ENCODE measurements at regions not wholly inside any gene's neighbourhood (a gene's known extent, or its start where the extent isn't known, plus 50 kb on each side); places are given as distances from the start of the nearest gene placed in this dataset.

DNA sequence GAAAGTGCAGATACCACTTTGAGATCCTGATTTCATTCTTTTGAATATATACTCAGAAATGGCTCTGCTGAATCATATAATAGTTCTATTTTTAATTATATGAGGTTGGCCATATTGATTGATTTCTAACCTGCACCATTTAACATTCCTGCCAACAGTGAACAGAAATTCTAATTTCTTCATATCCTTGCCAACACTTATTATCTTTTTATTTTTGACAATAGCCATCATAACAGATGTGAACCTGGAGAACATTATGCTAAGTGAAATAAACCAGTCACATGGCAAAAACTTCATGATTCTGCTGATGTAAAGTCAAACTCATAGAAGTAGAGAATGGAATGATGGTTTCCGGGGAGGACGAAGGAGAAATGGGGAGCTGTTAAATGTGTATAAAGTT lies 344.5 kb upstream of the CYRIA start:
- no peak for DNase-seq (ENCODE audit: low spot score)
- TF ChIP-seq, protein P1, sequence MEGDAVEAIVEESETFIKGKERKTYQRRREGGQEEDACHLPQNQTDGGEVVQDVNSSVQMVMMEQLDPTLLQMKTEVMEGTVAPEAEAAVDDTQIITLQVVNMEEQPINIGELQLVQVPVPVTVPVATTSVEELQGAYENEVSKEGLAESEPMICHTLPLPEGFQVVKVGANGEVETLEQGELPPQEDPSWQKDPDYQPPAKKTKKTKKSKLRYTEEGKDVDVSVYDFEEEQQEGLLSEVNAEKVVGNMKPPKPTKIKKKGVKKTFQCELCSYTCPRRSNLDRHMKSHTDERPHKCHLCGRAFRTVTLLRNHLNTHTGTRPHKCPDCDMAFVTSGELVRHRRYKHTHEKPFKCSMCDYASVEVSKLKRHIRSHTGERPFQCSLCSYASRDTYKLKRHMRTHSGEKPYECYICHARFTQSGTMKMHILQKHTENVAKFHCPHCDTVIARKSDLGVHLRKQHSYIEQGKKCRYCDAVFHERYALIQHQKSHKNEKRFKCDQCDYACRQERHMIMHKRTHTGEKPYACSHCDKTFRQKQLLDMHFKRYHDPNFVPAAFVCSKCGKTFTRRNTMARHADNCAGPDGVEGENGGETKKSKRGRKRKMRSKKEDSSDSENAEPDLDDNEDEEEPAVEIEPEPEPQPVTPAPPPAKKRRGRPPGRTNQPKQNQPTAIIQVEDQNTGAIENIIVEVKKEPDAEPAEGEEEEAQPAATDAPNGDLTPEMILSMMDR (IDR thresholded peaks at IDR 0.05; ENCODE audit: extremely low read depth, missing control alignments) = no peak

DNA sequence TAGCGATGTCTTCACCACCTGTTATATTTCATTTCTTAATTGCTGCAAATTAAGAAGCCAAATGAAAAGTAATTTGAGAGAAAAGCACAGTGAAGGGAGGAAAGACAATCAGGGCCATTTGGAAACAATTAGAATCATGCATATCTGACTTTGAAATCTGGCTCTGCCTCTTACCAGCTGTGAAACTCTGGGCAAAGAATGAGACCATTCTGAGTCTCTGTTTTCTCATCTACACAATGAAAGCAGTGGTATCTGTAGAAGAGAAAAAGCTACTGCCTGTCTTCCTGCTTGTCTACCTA lies 334.5 kb upstream of the CYRIA start:
- TF ChIP-seq, protein P1 (IDR thresholded peaks at IDR 0.05; ENCODE audit: extremely low read depth, missing control alignments) = no peak
- DNase-seq (ENCODE audit: low spot score) = no peak

DNA sequence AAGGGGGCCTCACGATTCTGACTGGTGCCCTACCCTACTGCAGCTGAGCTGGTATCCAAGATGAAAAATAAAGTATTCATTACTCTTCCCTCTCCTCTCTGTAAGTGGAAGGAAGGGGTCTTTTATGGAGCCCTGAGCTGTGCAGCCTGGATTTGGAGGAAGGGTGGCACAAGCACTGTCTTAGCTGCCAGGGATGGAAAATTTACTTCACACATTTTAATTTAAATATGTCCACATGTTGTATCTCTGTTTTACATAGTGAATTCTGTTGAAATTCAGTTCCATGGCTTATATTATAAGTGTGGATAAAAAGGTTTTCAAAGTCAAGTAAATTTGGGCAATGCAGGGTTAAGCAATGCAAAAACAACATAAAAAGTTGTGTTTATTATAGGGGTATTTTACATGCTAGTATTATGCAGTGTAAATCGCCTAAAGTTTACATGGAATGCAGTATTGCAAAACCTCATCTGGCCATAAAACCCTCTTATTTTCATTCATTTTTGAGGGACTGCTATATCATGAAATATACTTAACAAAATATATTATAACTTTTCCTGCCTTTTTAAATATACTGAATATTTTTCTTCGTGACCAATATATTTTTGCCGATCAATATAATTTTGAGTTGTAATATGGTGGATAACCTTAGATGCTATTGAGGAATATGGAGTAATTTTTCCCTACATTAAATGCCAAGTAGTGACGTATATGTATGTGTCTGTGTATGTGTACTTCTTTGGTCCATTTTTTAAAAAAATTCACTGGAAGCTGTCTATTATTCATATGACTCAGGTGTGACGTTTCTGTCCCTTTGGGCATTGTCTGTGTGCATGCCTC lies 333.9 kb upstream of the CYRIA start:
- DNase-seq (ENCODE audit: low spot score) = no peak
- TF ChIP-seq, protein P1 (IDR thresholded peaks at IDR 0.05; ENCODE audit: extremely low read depth, missing control alignments) = no peak

GRCh38 chr2:16978301-16978700 lies 312.7 kb upstream of the CYRIA start:
- TF ChIP-seq, protein P1 (IDR thresholded peaks at IDR 0.05; ENCODE audit: extremely low read depth, missing control alignments) = no peak
- DNase-seq (ENCODE audit: low spot score) = no peak

DNA sequence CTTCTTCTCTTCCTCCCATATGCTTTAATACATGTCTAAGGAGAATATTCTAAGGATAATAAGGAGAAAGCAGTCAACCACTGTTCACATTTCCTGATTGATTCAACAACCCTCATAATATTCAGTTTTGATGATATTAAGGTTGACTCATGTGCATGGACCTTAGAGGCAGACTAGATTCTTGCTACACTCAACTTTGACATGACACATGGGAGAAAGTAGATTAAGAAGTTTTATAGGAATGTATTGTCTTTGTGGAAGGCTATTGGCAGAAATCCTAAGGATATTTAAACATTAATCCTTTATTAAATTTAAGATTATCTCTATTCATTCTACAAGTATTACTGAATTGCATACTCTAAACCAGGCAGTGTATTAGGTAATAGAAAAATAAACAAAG lies 309.1 kb upstream of the CYRIA start:
- no peak for DNase-seq (ENCODE audit: low spot score)
- TF ChIP-seq, protein P1 (IDR thresholded peaks at IDR 0.05; ENCODE audit: extremely low read depth, missing control alignments) = no peak

DNA sequence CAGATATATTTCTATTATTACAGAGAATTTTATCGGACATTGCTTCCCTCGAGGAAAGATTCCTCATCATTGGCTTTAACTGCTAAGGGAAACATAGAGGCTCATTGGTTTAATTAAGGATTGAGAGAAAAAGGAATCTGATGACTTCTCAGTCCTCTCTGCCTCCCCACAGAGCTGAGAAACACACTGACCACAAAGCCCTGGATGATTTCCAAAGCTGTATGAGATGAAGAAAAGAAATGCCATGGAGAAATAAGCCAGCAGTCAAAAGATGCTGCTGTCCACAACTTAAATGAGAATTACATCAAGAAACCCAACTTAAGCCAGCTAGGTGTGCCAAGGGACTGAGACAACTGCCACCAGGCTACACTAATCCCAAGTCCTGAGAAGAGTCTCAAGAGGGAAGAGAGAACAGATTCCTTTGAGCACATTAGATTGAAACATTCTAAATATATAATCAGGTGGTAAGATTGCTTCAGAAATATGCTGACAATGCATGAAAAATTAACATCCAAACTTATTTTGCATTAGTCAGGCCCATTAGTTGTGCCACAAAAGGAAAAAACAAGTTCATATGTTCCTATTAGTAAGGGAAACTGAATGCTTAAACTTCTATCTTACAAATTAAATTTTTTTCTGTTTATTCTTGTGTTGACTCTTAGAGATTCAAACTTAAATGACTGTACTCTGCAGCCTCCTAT lies 308.1 kb upstream of the CYRIA start:
- TF ChIP-seq, protein P1 (IDR thresholded peaks at IDR 0.05; ENCODE audit: extremely low read depth, missing control alignments) = no peak
- no peak for DNase-seq (ENCODE audit: low spot score)

GRCh38 chr2:16972276-16972675 lies 306.6 kb upstream of the CYRIA start:
- TF ChIP-seq, protein P1 (IDR thresholded peaks at IDR 0.05; ENCODE audit: extremely low read depth, missing control alignments) = no peak
- no peak for DNase-seq (ENCODE audit: low spot score)

Measured in GM20000 (cell line).